Cerebellar cortex (tissue), 1 donor: ENCODE measurements at regions not wholly inside any gene's neighbourhood (a gene's known extent, or its start where the extent isn't known, plus 50 kb on each side); places are given as distances from the start of the nearest gene placed in this dataset.
"Not testable (repeated sequence)": the region's sequence is repeated elsewhere in the genome, so short reads cannot be mapped to it uniquely, and the experiment has no call there.

Experiments
- DNase-seq: peaks from one replicate; pipeline ENCODE4 v3.0.0-alpha.2; 2015; ENCODE audit warnings: low spot score

DNA sequence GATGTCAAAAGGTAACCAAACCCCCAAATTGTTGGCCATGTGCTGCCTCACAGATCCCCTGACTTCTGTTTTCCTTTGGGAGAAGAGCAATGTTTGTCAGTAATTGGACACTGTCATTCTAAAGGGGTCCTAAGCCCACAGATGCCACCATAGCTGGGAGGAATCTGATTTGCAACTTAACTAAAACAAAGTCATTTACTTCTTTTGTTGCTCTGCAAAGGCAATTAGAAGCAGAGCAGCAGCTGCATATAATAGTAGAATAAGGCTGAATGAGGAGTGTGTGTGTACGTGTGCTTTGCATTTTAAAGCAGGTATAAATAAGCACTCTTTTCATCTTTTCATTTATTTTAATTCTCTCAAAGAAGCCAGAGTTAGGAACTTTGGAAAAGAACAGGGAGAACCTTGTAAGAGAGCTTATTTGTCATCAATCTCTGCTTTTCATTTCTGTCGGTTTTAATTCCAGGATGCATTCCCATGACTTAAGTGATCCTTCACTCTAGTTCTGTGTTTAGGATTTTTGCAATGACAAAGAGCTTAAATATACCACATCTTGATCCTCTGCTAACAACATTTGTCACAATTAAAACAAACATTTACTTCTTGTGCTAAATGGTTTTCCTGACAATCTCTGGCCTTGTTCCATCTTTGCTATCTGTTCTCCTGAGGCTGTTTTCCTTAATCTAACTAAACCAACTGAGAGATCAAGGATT is 530.2 kb upstream of the CBLB start:
- no peak for DNase-seq

DNA sequence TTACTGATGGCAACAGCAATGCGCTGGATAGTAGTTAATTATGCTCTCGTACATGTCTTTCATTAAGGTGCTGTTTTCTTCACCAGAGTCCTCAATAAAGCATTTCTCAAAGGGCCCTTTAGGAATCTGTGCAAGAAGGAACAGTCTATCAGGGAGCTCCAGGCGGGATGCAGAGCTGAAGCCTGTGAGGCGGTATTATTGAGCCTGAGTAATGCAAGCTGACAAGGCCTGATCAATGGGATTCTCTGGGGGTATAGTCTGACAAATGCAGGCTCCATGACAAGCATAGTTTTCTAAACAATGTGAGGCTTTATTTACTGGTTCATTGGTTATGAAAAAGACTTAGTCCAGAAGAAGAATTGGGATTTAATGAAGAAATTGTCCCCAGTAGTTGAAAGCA is 530.9 kb upstream of the CBLB start:
- no peak for DNase-seq

DNA sequence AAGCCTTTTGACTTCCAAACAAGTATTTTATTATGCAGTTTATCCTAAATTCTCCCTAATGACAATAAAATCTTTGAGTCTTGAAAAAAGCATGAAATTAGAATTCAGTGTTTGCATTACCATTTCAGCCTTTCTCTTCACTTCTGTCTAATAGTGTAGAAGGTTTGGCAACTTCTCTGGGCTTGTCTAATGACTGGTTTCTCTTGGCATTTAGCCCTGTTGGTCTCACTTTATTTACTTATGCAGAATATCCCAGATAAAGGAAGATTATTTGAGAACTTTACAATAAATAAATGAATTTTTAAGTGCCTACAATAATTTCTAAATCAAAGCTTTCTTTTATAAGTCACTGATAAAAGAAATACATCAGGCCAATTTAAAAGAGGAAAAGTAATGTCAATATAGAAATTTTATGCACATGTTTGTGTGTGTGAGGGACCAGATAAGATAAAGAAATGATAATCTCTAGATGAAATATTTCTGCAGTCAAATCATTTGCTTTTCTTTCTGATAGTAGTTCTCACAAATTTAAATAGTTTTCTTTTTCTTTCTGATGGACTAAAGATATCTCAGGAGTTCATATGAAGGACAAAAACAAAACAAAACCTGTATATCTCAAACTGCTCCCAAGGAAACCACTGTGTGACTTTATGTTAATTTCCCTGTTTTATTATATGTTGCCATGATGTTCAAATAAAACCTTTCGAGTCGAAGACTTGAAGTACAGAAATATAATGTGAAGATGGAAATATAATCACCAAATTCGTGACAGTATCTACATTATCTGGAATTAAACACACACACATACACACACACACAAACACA is 533.1 kb upstream of the CBLB start:
- DNase-seq: peak; percentile 5

DNA sequence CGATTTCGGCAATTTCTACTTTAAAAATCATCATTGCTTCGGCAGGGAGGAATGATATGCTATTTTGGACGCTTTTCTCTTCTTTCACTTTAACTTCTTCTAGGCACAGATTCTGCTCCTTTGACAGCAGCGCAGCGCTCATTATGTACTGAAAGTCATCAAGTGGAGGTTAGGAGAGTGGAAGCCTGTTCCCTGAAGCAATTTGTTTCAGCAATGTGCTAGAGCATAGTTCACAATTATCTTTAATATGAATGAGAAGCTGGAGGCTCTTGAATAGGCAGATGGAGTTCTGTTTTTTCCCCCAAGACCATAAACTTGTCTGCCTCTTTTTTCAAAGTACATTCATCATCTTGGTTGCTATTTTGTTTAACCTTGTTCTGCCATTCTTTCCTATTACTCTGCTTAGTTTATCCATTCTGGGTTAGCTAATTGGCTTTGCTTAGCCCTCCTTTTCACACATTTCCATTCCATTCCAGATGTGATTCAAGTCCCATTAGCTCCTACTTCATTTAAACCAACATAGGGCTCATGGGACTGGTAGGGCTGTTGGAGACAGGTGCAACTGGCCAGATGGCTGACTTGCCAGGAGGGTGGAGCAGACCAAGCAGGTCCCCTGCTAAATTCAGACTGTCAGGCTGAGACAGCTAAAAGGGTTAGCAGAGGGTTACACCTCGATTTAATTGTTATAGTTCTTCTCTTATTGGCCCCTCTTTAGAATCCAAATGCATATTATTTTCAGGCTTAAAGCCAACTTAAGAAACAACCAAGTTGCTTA is 534.7 kb upstream of the CBLB start:
- no peak for DNase-seq

DNA sequence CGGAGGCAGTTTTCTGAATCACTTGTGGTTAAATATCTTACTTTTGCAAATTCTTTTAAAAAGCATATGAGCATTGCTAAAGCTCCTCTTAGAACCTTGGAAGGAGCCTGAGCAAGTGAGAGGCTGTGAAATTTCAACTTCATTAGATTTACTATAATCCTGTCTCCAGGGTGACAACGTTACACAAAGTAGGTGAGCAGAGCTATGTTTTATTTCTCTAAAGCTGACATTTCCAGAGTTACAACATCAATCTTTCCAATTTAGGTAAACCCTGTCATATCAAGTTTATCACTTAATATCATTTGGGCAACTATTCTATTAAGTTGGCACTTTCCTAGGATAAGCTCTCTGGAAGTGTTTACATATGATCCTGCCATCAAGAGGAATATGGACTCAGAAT is 544.9 kb upstream of the CBLB start:
- DNase-seq: no peak

DNA sequence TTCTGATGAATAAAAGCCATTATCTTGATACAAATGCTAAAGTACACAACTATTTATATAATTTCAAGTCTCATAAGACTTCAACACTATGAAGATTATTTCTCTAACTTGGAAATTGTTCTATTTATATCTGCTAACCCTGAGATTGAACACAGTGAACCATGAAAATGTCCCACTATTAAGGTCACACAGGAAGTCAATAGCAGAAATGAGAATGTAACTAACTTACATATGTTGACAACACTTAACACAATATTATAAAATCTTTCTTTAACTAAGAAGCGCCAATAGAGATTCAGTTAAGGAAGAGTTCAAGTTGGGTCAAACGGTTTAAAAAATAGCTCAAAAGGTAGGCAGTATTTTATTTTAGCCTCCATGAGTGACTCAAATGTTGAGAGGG is 551.8 kb upstream of the CBLB start:
- DNase-seq: no peak

DNA sequence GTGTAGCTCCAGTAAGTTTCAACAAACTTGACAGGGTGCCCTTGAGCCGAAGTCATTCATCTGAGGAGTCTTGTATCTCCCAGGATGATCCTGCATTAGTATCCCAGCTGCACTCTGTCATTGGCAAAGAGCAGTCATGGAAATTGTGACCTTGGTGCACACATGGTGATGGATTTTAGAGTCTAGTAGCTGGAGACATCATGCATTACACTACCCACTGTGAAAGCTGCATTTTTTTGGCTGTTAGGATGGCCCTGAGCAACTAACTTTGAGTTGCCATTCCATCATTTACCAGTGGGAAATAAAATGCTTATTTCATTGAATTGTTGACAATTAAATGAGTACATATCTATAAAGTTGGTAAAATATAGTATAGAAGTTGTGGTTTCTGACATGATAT is 552.6 kb upstream of the CBLB start:
- no peak for DNase-seq

DNA sequence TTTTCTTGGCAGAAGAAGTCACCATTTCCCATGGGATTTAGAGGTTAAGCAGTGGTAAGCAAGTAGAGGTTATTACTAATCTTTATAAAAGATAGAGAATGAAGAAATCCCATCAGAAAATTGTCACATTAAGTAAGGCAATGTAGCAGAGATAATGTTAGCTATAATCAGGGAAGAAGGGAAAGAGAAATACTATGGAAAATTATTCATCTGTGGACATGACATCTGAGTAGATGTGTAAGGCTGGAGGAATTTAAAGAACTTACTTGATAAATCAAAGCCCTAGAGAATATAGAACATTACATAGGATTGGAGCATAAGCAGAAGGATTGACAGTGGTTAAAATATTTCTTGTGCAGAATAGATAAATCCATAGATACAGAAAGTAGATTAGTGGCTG is 553.1 kb upstream of the CBLB start:
- no peak for DNase-seq

DNA sequence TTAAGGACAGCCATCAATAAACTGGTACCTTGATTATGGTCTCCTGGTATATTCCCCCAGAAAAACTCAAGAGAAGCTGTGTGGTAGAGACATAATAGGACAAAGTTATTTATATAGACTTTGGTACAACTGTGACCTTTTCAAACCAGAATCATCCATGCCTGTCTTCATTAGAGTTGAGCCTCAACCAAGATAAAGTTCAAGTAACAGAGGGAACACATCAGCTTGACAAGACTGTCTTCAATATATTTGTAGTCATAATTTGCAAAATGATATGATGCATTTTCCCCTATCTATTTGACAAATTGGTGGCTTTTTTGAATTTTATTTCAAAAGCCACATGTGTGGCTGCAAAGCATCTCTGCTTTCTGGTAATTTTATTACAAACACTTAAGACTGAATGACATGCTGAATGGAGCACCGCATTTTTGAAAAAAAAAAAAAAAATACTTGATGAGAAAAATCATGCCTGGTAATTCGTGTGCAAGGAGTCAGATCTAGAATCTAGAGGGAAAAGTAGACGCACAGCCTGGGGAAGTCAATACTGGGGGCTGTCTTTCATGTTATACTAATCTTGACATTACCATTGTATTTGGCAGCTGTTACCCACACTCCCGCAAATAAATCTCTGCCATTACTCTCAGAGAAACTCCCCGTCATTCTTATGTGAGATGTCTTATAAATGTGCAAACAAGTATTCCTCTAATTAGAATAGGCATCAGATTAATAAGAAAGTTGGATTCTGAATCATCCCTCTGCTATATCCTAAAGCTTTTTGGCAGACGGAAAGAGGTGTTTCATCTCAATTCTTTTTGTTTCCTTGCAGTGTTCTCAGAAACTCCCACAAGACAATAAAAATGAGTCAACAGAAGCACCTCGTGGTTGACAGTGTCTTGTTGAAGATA is 554.8 kb upstream of the CBLB start:
- DNase-seq: no peak

DNA sequence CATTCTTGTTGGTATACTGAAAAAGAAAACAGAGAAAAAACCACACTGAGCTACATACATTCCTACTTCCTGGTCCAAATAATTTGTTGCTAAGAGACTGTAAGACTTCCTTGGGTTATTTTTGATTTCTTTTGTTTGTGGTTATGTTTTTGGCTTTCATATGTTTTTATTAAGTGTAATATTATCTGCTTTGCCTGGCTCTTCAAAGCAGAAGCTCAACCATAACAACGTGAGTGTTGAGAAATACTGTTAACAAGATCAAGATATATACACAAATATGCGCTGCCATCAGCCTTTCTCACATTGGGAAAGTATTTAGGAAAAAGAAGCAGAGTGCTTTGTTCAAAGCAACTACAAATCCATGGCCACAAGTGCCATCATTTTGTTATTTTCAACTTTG is 556.2 kb upstream of the CBLB start:
- DNase-seq: no peak

DNA sequence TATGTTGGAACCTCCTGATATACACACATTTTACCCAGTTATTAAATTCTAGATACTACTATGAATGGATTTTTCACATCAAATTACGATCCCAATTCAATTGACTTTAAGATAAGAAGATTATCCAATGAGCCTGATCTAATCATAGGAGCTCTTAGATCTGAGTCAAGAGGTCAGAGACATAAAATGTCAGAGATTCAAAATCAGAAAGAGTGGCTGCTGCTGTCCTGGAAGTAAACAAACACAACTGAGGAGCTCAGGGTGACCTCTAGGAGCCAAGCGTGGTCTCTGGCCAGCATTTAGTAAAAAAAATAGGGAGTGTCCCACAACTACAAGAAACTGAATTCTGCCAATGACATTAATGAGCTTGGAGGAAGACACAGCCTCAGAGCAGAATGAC is 557.1 kb upstream of the CBLB start:
- no peak for DNase-seq

DNA sequence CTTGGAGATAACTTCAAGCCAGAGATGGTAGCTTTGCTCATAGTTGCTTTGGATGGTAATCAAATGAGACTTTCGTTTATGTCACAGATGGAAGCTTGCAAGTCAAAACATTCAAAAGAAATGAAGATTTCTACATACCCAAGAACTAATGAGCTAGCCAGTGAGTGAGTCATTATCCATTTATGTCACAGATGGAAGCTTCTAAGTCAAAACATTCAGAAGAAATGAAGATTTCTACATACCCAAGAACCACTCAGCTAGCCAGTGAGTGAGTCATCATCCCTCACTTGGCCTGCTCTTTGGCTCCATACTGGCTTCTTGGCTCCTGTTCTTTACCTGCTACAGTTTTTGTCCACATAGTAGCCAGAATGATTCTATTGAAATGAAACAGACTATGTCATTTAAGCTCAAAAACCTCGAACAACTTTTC is 559.8 kb upstream of the CBLB start:
- DNase-seq: no peak

DNA sequence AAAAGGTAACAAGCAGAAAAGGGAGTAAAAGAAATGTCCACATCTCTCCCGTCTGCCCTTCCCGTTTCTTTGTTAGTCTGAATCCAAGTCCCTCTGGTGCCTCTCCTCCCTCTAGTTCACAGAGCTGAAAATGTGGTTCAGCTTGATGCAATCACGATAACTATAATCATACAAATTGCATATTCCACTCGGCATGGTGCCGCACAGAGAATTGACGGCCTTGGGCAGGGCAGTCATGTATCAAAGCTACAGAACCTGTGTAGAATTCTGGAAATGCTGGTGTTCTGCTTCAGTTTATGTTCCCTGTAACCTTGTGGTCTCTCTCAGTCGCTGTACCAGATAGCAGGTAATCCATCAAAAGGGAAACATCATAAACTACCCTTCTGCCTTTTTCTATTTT is 562.9 kb upstream of the CBLB start:
- DNase-seq: no peak

DNA sequence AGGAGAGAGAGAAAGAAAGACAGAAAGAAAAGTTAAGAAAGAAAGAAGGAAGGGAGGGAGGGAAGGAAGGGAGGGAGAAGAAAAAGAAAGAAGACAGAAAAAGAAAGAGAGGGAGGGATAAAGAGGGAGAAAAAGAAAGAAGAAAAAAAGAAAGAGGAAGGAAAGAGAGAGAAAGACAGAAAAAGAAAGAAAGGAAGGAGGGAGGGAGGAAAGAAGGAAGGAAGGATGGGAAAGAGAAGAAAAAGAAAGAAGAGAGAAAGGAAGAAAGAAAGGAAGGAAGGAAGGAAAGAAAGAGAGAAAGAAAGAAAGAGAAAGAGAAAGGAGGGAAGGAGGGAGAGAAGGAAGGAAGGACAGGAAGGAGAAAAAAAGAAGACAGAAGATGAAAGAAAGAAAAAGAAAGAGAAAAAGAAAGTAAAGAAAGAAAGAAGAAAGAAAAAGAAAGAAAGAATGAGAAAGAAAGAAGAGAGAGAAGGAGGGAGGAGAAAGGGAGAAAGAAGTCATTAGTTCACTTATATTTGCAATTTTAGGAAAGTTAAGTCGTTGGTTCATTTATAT is 567.2 kb upstream of the CBLB start:
- no peak for DNase-seq

DNA sequence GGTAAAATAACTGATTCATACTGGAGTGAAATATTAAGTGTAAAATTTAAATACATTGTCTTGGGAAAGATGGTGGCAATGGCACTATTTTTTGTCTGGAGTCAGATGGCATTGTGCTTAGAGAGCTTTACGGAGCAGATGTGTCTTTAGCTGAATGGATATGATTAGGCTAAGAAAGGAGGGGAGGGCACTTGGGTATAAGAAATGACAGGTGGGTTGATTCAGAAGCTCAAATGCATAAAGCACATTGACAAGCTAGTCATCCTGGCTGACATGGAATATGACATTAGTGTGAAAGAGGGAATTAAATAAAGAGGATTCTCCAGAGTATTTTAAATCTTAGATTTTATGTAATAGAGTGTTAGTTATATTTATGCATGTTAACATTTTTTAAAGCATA is 570.1 kb upstream of the CBLB start:
- DNase-seq: no peak

DNA sequence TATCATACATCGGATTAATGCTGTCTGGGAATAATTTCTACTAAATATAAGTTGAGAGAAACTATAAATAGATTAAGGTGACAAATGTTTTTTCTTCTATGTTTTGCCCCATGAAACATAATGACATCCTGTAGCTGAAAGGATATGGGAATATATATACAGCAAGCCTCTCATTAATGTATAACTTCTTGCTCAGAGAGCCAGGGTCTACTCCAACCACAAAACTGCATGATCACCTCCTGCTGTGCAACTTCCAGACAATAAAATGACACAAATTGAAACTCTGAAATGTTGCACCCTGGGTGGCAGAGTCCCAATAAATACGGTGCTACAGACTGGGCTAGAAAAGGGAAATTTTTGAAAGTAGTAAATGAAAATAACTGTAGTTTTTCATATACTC is 571.9 kb upstream of the CBLB start:
- no peak for DNase-seq

DNA sequence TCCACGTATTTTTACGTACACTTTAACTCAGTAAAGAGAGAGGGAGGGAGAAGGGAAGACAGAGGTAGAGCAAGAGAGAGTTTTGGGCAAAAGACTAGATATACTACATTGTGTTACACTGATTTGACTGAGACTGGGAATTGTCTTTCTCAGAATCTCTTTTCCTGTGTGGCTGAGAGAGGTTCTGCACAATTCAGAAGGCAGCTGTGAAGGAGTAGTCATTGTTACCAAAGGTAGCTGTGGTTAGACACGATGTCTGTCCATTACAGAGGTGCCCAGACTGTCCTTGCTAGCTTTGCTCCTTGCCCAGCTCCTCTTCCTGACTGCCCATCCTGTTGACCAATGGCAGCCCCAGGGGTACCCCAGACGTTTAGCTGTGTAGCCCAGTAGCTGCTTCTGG is 577.5 kb upstream of the CBLB start:
- DNase-seq: no peak

DNA sequence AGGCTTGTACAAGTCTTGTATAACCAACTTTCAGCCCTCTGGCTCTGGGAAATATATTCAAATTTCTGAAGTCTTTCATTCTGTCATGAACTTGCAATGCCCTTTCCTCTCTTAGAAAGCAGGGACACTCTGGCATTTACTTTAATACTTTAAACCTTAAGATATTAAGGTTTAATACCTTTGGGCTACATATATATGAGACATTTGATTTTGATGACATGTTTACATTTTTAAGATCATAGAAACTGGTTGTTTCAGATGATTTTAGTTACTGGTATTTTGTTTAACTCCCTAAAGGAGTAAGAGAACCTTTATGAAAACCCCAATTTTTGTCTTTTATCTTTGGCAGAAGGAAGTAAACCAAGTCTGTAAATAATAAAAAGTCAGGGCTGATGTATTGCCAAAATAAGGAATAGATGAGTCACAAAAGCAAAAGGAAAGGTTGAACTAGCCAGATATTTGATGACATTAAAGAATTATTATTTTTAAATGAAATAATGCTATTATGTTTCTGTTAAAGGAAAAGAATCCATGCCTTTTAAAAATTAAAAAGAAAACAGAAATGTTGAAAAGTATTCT is 579.0 kb upstream of the CBLB start:
- DNase-seq: no peak

DNA sequence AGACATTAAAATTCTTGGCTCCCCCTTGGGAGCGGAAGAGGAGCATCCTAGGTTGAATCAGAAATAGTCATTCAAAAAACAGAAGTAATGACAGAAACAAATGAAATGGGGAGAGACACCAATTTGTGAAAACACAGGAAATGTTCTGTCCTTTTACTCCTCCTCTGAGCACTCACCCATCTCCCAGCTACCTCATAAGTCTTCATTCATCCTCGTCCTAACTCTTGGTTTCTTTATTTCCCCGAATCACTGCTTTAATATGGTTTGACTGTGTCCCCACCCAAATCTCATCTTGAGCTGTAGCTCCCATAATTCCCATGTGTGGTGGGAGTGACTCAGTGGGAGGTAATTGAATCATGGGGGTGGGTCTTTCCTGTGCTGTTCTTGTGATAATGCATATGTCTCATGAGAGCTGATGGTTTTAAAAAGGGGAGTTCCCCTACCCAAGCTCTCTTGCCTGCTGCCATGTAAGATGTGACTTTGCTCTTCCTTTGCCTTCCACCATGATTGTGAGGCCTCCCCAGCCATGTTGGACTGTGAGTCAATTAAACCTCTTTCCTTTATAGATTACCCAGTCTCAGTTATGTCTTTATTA is 579.7 kb upstream of the CBLB start:
- DNase-seq: not testable (repeated sequence)

DNA sequence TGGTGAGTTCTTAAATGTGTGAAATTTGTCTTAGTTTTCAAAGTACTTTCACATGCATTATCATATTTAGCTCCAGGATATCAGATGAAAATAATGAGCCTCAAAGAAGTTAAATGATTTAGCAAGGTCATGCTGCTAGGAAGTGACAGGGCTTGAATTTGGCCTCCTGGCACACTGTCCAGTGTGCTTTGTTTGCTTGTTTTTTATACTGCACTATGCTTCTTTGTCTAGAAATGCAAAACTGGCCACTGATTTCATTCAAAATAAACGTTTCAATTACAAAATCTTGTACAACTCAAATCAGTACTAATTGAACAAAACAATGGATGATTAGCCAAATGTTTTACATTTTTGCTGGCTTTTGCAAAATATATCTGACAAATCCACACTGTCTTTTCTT is 583.3 kb upstream of the CBLB start:
- DNase-seq: no peak

DNA sequence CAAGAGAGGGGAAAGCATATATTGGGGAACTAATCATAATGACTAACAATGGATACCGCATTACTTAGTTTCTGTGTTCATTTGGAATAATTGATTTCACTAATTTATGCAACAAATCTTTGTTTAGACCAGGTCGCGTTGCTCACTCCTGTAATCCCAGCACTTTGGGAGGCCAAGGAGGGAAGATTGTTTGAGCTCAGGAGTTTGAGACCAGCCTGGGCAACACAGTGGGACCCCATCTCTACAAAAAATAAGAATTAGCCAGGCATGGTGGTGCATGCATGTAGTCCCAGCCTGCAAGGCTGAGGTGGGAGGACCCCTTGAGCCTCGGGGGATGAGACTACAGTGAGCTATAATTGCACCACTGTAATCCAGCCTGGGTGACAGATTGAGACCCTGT is 585.7 kb upstream of the CBLB start:
- no peak for DNase-seq
